ENCODE measurements at regions not wholly inside any gene's neighbourhood (a gene's known extent, or its start where the extent isn't known, plus 50 kb on each side); places are given as distances from the start of the nearest gene placed in this dataset.

GRCh38 chr3:64761729-64762128 is 73.9 kb upstream of the ADAMTS9 start:
- BruUV-seq (replicated peaks) = no TSS peak

More at GRCh38 chr3:64761729-64762128, 73.9 kb upstream of the ADAMTS9 start:
- no peak overlapping the region for H3K9ac ChIP-seq (ENCODE audit: control insufficient read depth, insufficient read depth, low read length)
- H3K4me1 ChIP-seq (ENCODE audit: control insufficient read depth, insufficient read depth, low read length) = no peaks in the 10 kb centered on the region
- in situ Hi-C loops (cut with MboI) = no loop called here
- FAIRE-seq (no peak), DNase-seq (ENCODE audit: low read depth, low spot score) (no peak), ATAC-seq (no peak)
- ChIA-PET POLR2A (no interaction called here), SMC1A (ENCODE audit: uncharacterized antibody, unreplicated experiment) (no interaction called here), CTCF (no interaction called here), RAD21 (ENCODE audit: unreplicated experiment) (no interaction called here)
- 15% methylated on average over 5 of the region's 5 CpGs for WGBS (ENCODE audit: insufficient coverage, insufficient replicate concordance, low lambda C conversion rate, missing lambda C conversion rate)
- no peaks in the 10 kb centered on the region for H3K9me3 ChIP-seq (replicated peaks; ENCODE audit: control insufficient read depth, insufficient read depth, low read length)
- H4K20me1 ChIP-seq (ENCODE audit: control insufficient read depth, insufficient read depth) = no peaks in the 10 kb centered on the region
- no peak overlapping the region for H3K4me3 ChIP-seq
- no peaks in the 10 kb centered on the region for H3K27me3 ChIP-seq (replicated peaks in 1 of 2; ENCODE audit: control insufficient read depth in 2 of 2, insufficient read depth in 2 of 2, low read length in 1 of 2)
- H2AFZ ChIP-seq (ENCODE audit: control insufficient read depth, low read depth, low read length) = no peak overlapping the region
- H3K79me2 ChIP-seq (ENCODE audit: control insufficient read depth, insufficient read depth, low read length) = no peaks in the 10 kb centered on the region
- no peak overlapping the region for H3K4me2 ChIP-seq (ENCODE audit: control insufficient read depth, insufficient read depth)
- H3K27ac ChIP-seq (ENCODE audit: control insufficient read depth, insufficient read depth) = no peak overlapping the region
- H3K36me3 ChIP-seq (ENCODE audit: control insufficient read depth in 2 of 2, insufficient read depth in 2 of 2, low read length in 1 of 2) = no peaks in the 10 kb centered on the region
- TF ChIP-seq CHD2 (IDR thresholded peaks at IDR 0.05; ENCODE audit: borderline replicate concordance, low read depth, low read length) (no peak), GATAD2B (conservative IDR thresholded peaks at IDR 0.05; ENCODE audit: low read depth) (no peak), EZH2 (IDR thresholded peaks at IDR 0.05; ENCODE audit: borderline replicate concordance, control insufficient read depth, low read depth, low read length) (no peak), EP300 (IDR thresholded peaks at IDR 0.05; ENCODE audit: borderline replicate concordance in 1 of 2, control insufficient read depth in 1 of 2, low read depth in 2 of 2, low read length in 2 of 2) (no peak), CBX3 (IDR thresholded peaks at IDR 0.05; ENCODE audit: borderline replicate concordance, low read depth) (no peak), RFX5 (IDR thresholded peaks at IDR 0.05; ENCODE audit: low read depth, low read length) (no peak), WRNIP1 (IDR thresholded peaks at IDR 0.05; ENCODE audit: borderline replicate concordance, low read depth, low read length) (no peak), SPI1 (IDR thresholded peaks at IDR 0.05; ENCODE audit: borderline replicate concordance, insufficient read depth, low read depth, low read length) (no peak), KAT2A (conservative IDR thresholded peaks at IDR 0.05; ENCODE audit: control insufficient read depth, low read depth, low read length) (no peak), ZNF592 (IDR thresholded peaks at IDR 0.05) (no peak), FOS (IDR thresholded peaks at IDR 0.05; ENCODE audit: borderline replicate concordance, extremely low read depth, insufficient read length) (no peak), CUX1 (IDR thresholded peaks at IDR 0.05; ENCODE audit: insufficient replicate concordance, low read depth, low read length) (no peak)
- intact Hi-C loops (cut with micrococcal nuclease; ENCODE audit: unreplicated experiment) = no loop called here

Measured in GM12878 (cell line).